ENCODE measurements at regions not wholly inside any gene's neighbourhood (a gene's known extent, or its start where the extent isn't known, plus 50 kb on each side); places are given as distances from the start of the nearest gene placed in this dataset.

DNA sequence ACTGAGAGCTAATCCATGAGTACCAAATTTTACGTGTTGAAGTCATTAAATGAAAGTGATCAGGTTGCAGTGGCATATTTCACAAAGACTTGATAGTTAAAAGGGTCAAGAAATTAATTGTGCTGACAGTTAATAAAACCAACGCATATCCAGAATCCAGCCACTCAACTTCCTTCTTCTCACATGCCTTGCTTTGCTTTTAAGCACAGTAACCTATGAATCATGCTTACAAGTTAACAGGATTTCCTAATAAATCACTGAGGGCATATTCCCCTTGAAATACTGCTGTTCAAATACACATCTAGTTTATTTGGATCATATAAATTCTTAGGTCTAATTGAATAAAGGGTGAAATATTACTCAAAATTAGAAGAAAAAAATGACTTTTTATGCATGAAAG, 801.5 kb upstream of the EPHA6 start:
- TF ChIP-seq, protein P1, sequence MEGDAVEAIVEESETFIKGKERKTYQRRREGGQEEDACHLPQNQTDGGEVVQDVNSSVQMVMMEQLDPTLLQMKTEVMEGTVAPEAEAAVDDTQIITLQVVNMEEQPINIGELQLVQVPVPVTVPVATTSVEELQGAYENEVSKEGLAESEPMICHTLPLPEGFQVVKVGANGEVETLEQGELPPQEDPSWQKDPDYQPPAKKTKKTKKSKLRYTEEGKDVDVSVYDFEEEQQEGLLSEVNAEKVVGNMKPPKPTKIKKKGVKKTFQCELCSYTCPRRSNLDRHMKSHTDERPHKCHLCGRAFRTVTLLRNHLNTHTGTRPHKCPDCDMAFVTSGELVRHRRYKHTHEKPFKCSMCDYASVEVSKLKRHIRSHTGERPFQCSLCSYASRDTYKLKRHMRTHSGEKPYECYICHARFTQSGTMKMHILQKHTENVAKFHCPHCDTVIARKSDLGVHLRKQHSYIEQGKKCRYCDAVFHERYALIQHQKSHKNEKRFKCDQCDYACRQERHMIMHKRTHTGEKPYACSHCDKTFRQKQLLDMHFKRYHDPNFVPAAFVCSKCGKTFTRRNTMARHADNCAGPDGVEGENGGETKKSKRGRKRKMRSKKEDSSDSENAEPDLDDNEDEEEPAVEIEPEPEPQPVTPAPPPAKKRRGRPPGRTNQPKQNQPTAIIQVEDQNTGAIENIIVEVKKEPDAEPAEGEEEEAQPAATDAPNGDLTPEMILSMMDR (conservative IDR thresholded peaks at IDR 0.05; ENCODE audit: low read depth, low read length): no peak
- no peak for TF ChIP-seq EZH2 (IDR thresholded peaks at IDR 0.05; ENCODE audit: low read length, unreplicated experiment)
- TF ChIP-seq EZH2phosphoT487 (IDR thresholded peaks at IDR 0.05; ENCODE audit: borderline replicate concordance, low read length): no peak

Data from PC-3 (cell line).